Astrocyte (in vitro differentiated cells and primary cell): ENCODE measurements at regions not wholly inside any gene's neighbourhood (a gene's known extent, or its start where the extent isn't known, plus 50 kb on each side); places are given as distances from the start of the nearest gene placed in this dataset.

Source experiments
- DNase-seq: peaks from one replicate; pipeline ENCODE4 v3.0.0-alpha.2; 2010; ENCODE audit warnings: low read depth
- FAIRE-seq: peaks from 2 replicates; lab custom pipeline; 2011; peaks lifted over from hg19 to GRCh38; lab: Jason Lieb, UNC
- H2AFZ ChIP-seq: 2 replicates; pipeline ENCODE4 v1.6.0; 2012; ENCODE audit warnings: low read depth, low read length, inconsistent platforms
- H3K27ac ChIP-seq: 2 replicates; pipeline ENCODE4 v1.5.1; 2011; ENCODE audit warnings: low read depth, low read length, inconsistent platforms
- H3K27me3 ChIP-seq: 2 replicates; pipeline ENCODE4 v1.6.0; 2011; ENCODE audit warnings: low read length, inconsistent platforms; ENCODE audit not compliant: insufficient read depth
- H3K36me3 ChIP-seq: 2 replicates; pipeline ENCODE4 v1.5.1; 2011; ENCODE audit warnings: low read length, inconsistent platforms; ENCODE audit not compliant: insufficient read depth
- H3K4me1 ChIP-seq: 2 replicates; pipeline ENCODE4 v1.5.1; 2011; ENCODE audit warnings: low read length, inconsistent platforms; ENCODE audit not compliant: insufficient read depth
- H3K4me2 ChIP-seq: 2 replicates; pipeline ENCODE4 v1.6.0; 2012; ENCODE audit warnings: low read length, inconsistent platforms
- H3K4me3 ChIP-seq: 2 replicates; pipeline ENCODE4 v1.5.1; 2011; ENCODE audit warnings: low read depth, mild to moderate bottlenecking, low read length, inconsistent platforms; ENCODE audit not compliant: insufficient read depth
- H3K79me2 ChIP-seq: 2 replicates; pipeline ENCODE4 v1.6.0; 2012; ENCODE audit warnings: mild to moderate bottlenecking, low read length, inconsistent platforms; ENCODE audit not compliant: insufficient read depth
- H3K9ac ChIP-seq: 2 replicates; pipeline ENCODE4 v1.6.0; 2012; ENCODE audit warnings: mild to moderate bottlenecking, low read length, inconsistent platforms
- H3K9me3 ChIP-seq: 2 replicates; pipeline ENCODE4 v1.5.1; 2012; ENCODE audit warnings: low read depth, mild to moderate bottlenecking, low read length, inconsistent platforms; ENCODE audit not compliant: insufficient read depth
- H4K20me1 ChIP-seq: 2 replicates; pipeline ENCODE4 v1.6.0; 2012; ENCODE audit warnings: low read length, inconsistent platforms; ENCODE audit not compliant: insufficient read depth
- H3K27ac Mint-ChIP-seq: one replicate; pipeline ENCODE4 v1.8.0; 2021; ENCODE audit warnings: mild to moderate bottlenecking, mixed read lengths; ENCODE audit not compliant: unreplicated experiment
- H3K27me3 Mint-ChIP-seq: one replicate; pipeline ENCODE4 v1.8.0; 2021; ENCODE audit warnings: low read depth, mixed read lengths; ENCODE audit not compliant: unreplicated experiment
- H3K36me3 Mint-ChIP-seq: one replicate; pipeline ENCODE4 v1.8.0; 2021; ENCODE audit warnings: low read depth, mixed read lengths; ENCODE audit not compliant: unreplicated experiment
- H3K4me1 Mint-ChIP-seq: one replicate; pipeline ENCODE4 v1.8.0; 2021; ENCODE audit warnings: low read depth, mixed read lengths; ENCODE audit not compliant: unreplicated experiment
- H3K4me3 Mint-ChIP-seq: one replicate; pipeline ENCODE4 v1.8.0; 2021; ENCODE audit warnings: mild to moderate bottlenecking, moderate library complexity, mixed read lengths; ENCODE audit not compliant: unreplicated experiment
- H3K9me3 Mint-ChIP-seq: one replicate; pipeline ENCODE4 v1.8.0; 2021; ENCODE audit warnings: mild to moderate bottlenecking, mixed read lengths; ENCODE audit not compliant: unreplicated experiment
- EZH2 ChIP-seq: IDR thresholded peaks from 2 replicates; pipeline ENCODE4 v1.6.1; 2012; ENCODE audit warnings: mild to moderate bottlenecking, low read length, inconsistent platforms; ENCODE audit not compliant: insufficient read depth
- TF ChIP-seq, protein P1 (sequence below): IDR thresholded peaks from 2 replicates; pipeline ENCODE4 v1.5.1; 2011; ENCODE audit warnings: low read depth, mild to moderate bottlenecking, inconsistent platforms, low read length, moderate library complexity; ENCODE audit not compliant: insufficient read depth

GRCh38 chr6:81326881-81327561, 425.5 kb downstream of the TENT5A start:
- Histone ChIP-seq H3K27me3 (no peaks in the 10 kb centered on the region), H3K27ac (no peak overlapping the region), H3K79me2 (no peaks in the 10 kb centered on the region), H3K4me3 (no peak overlapping the region), H3K9ac (no peak overlapping the region), H4K20me1 (no peaks in the 10 kb centered on the region), H3K36me3 (no peaks in the 10 kb centered on the region), H2AFZ (no peak overlapping the region), H3K4me1 (no peaks in the 10 kb centered on the region), H3K4me2 (no peak overlapping the region), H3K9me3 (no peaks in the 10 kb centered on the region)
- no peaks in the 10 kb centered on the region for H3K27me3 Mint-ChIP-seq
- no peaks in the 10 kb centered on the region for H3K9me3 Mint-ChIP-seq
- TF ChIP-seq EZH2 = no peak
- TF ChIP-seq, protein P1, sequence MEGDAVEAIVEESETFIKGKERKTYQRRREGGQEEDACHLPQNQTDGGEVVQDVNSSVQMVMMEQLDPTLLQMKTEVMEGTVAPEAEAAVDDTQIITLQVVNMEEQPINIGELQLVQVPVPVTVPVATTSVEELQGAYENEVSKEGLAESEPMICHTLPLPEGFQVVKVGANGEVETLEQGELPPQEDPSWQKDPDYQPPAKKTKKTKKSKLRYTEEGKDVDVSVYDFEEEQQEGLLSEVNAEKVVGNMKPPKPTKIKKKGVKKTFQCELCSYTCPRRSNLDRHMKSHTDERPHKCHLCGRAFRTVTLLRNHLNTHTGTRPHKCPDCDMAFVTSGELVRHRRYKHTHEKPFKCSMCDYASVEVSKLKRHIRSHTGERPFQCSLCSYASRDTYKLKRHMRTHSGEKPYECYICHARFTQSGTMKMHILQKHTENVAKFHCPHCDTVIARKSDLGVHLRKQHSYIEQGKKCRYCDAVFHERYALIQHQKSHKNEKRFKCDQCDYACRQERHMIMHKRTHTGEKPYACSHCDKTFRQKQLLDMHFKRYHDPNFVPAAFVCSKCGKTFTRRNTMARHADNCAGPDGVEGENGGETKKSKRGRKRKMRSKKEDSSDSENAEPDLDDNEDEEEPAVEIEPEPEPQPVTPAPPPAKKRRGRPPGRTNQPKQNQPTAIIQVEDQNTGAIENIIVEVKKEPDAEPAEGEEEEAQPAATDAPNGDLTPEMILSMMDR = no peak
- no peaks in the 10 kb centered on the region for H3K4me1 Mint-ChIP-seq
- no peak for FAIRE-seq
- H3K27ac Mint-ChIP-seq = no peak overlapping the region
- H3K4me3 Mint-ChIP-seq = no peak overlapping the region
- peak; percentile 88 for DNase-seq
- H3K36me3 Mint-ChIP-seq = no peaks in the 10 kb centered on the region

GRCh38 chr6:81309811-81310210, 442.7 kb downstream of the TENT5A start:
- no peak overlapping the region for H3K27ac Mint-ChIP-seq
- DNase-seq (peak; percentile 39), FAIRE-seq (no peak)
- Histone ChIP-seq H3K27me3 (no peaks in the 10 kb centered on the region), H3K4me1 (peaks cover under 1% of the 10 kb centered on the region), H3K36me3 (no peaks in the 10 kb centered on the region), H3K4me2 (no peak overlapping the region), H3K79me2 (no peaks in the 10 kb centered on the region), H3K4me3 (no peak overlapping the region), H4K20me1 (no peaks in the 10 kb centered on the region), H3K9ac (no peak overlapping the region), H2AFZ (no peak overlapping the region), H3K27ac (no peak overlapping the region), H3K9me3 (no peaks in the 10 kb centered on the region)
- peaks cover 8% of the 10 kb centered on the region for H3K9me3 Mint-ChIP-seq
- TF ChIP-seq EZH2 = no peak
- TF ChIP-seq, protein P1 = no peak
- no peak overlapping the region for H3K4me3 Mint-ChIP-seq
- peaks cover 10% of the 10 kb centered on the region for H3K4me1 Mint-ChIP-seq
- H3K36me3 Mint-ChIP-seq = no peaks in the 10 kb centered on the region
- H3K27me3 Mint-ChIP-seq = no peaks in the 10 kb centered on the region

DNA sequence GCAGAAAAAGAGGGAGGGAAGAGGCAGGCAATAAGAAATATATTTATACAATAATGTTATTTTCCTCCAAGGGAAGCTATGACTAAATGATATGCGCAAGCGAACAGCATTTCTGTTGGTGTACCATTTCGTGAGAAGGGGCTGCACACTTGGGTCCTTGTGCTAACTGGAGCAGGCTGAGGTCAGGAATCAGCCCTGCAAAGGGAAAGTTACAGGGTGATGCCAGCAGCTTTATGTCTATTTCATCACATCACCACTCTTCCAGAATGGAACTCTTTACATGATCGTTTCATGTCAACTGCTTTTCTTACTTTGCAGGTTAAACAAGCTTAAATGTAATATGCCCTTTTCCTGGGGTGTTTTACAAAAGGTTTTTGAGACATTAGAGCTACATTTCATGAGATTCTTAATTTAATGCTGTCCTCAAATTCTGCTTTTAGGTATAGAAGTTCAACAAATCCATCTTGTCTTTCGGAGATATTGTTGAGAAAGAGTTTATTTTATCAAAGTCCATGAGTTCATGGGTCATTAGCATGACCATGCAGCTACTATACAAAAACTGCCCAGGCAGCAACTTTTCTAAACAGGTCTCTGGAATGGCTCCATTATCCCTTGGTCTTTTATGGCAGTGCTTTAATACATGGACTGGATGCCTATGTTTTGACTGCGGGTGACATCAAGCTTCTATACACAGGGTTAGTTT, 443.8 kb downstream of the TENT5A start:
- H3K4me3 Mint-ChIP-seq = no peak overlapping the region
- H3K79me2 ChIP-seq = no peaks in the 10 kb centered on the region
- H3K4me1 Mint-ChIP-seq = peaks cover 16% of the 10 kb centered on the region

More for the DNA sequence above, 443.8 kb downstream of the TENT5A start:
- Histone ChIP-seq H3K9ac (no peak overlapping the region), H3K4me2 (no peak overlapping the region), H4K20me1 (no peaks in the 10 kb centered on the region), H3K9me3 (no peaks in the 10 kb centered on the region), H2AFZ (no peak overlapping the region), H3K4me3 (no peak overlapping the region), H3K4me1 (peaks cover 3% of the 10 kb centered on the region), H3K27ac (no peak overlapping the region), H3K36me3 (no peaks in the 10 kb centered on the region), H3K27me3 (no peaks in the 10 kb centered on the region)
- H3K36me3 Mint-ChIP-seq = no peaks in the 10 kb centered on the region
- H3K27me3 Mint-ChIP-seq = no peaks in the 10 kb centered on the region
- H3K27ac Mint-ChIP-seq = no peak overlapping the region
- TF ChIP-seq EZH2 = no peak
- TF ChIP-seq, protein P1 = no peak
- peaks cover 6% of the 10 kb centered on the region for H3K9me3 Mint-ChIP-seq
- no peak for FAIRE-seq
- DNase-seq = no peak
